Naive thymus-derived CD4-positive, alpha-beta T cell (primary cell): ENCODE measurements at regions not wholly inside any gene's neighbourhood (a gene's known extent, or its start where the extent isn't known, plus 50 kb on each side); places are given as distances from the start of the nearest gene placed in this dataset.

Experiments used
- ATAC-seq: fragments of 150-1000 bp; cut with Tn5 transposase; 2 replicates; pipeline ENCODE4 v1.10.0; 2021; ENCODE audit warnings: mild to moderate bottlenecking, moderate library complexity
- CTCF ChIA-PET: fragments of 350-600 bp; sonication (Branson Sonifier 250); formaldehyde crosslinking; loops from one replicate; lab custom pipeline; 2021; ENCODE audit warnings: antibody characterized with exemption; lab: Charles Lee
- POLR2A ChIA-PET: fragments of 350-600 bp; sonication (Branson Sonifier 250); formaldehyde crosslinking; loops from one replicate; lab custom pipeline; 2021; ENCODE audit warnings: antibody characterized with exemption, inconsistent platforms; lab: Charles Lee
- DNase-seq, 9 donors: peaks; one replicate each; pipeline versions ENCODE4 v3.0.0 to v3.0.0-alpha.2; 2020 to 2022; ENCODE audit warnings: mixed read lengths in 1 of 9
- H3K27ac ChIP-seq: one replicate; pipeline ENCODE4 v1.7.0; 2013; ENCODE audit warnings: mild to moderate bottlenecking, low read depth, low read length, moderate library complexity
- H3K27me3 ChIP-seq, 2 donors: one replicate each; pipeline ENCODE4 v1.7.0; 2013; ENCODE audit warnings: low read length in 2 of 2, mild to moderate bottlenecking in 2 of 2, moderate library complexity in 2 of 2; ENCODE audit not compliant: control insufficient read depth in 2 of 2, insufficient read depth in 2 of 2
- H3K36me3 ChIP-seq, 3 experiments: 1 replicate in 2 of 3; 2 replicates in 1 of 3; pipeline ENCODE4 v1.7.0; 2013; ENCODE audit warnings: low read length in 3 of 3, mild to moderate bottlenecking in 3 of 3, moderate library complexity in 1 of 3; ENCODE audit not compliant: insufficient read depth in 3 of 3, control insufficient read depth in 2 of 3
- H3K4me1 ChIP-seq, 2 donors: one replicate each; pipeline ENCODE4 v1.7.0; 2013; ENCODE audit warnings: low read length in 2 of 2, mild to moderate bottlenecking in 2 of 2, moderate library complexity in 1 of 2; ENCODE audit not compliant: control insufficient read depth in 2 of 2, insufficient read depth in 2 of 2
- H3K4me3 ChIP-seq: 2 replicates; pipeline ENCODE4 v1.7.0; 2013; ENCODE audit warnings: mild to moderate bottlenecking, low read length
- H3K9me3 ChIP-seq, 3 experiments: 1 replicate in 2 of 3; 2 replicates in 1 of 3; pipeline ENCODE4 v1.7.0; 2013; ENCODE audit warnings: low read length in 3 of 3; ENCODE audit not compliant: control insufficient read depth in 2 of 3
- H3K27ac Mint-ChIP-seq, 9 donors: one replicate each; pipeline ENCODE4 v1.8.0; 2020 to 2022; ENCODE audit warnings: mixed read lengths in 9 of 9, mild to moderate bottlenecking in 8 of 9, moderate library complexity in 5 of 9, inconsistent platforms in 2 of 9
- H3K27me3 Mint-ChIP-seq, 5 donors: one replicate each; pipeline ENCODE4 v1.8.0; 2021 to 2022; ENCODE audit warnings: mixed read lengths in 5 of 5, mild to moderate bottlenecking in 1 of 5
- H3K36me3 Mint-ChIP-seq, 5 donors: one replicate each; pipeline ENCODE4 v1.8.0; 2020 to 2022; ENCODE audit warnings: mixed read lengths in 5 of 5, mild to moderate bottlenecking in 3 of 5, inconsistent platforms in 1 of 5
- H3K4me1 Mint-ChIP-seq, 7 donors: one replicate each; pipeline ENCODE4 v1.8.0; 2020 to 2022; ENCODE audit warnings: mixed read lengths in 7 of 7, mild to moderate bottlenecking in 3 of 7, inconsistent platforms in 1 of 7
- H3K4me3 Mint-ChIP-seq, 10 donors: one replicate each; pipeline ENCODE4 v1.8.0; 2020 to 2022; ENCODE audit warnings: mild to moderate bottlenecking in 10 of 10, mixed read lengths in 10 of 10, moderate library complexity in 6 of 10, inconsistent platforms in 2 of 10
- H3K9me3 Mint-ChIP-seq, 11 donors: one replicate each; pipeline ENCODE4 v1.8.0; 2020 to 2022; ENCODE audit warnings: mixed read lengths in 11 of 11, mild to moderate bottlenecking in 4 of 11, inconsistent platforms in 1 of 11, moderate library complexity in 1 of 11
- intact Hi-C, 2 donors: fragments of 100-400 bp; cut with micrococcal nuclease; formaldehyde crosslinking; loops; one replicate each; pipeline ENCODE4 v1.15.1; 2023

- DNase-seq (no peak), ATAC-seq (no peak)
- H3K4me1 ChIP-seq, result no peaks in the 10 kb centered on the region
- no peaks in the 10 kb centered on the region for H3K27me3 ChIP-seq
- H3K27me3 Mint-ChIP-seq, result peaks cover 2 to 22% (median 19%) of the 10 kb centered on the region in 5 donors
- peaks cover 0 to 3% (median 0%) of the 10 kb centered on the region in 11 donors for H3K9me3 Mint-ChIP-seq
- CTCF ChIA-PET, result no interaction called here
- H3K4me1 Mint-ChIP-seq, result no peaks in the 10 kb centered on the region
- no peak overlapping the region for H3K4me3 Mint-ChIP-seq
- no peak overlapping the region for H3K27ac ChIP-seq
- no peaks in the 10 kb centered on the region for H3K36me3 ChIP-seq
- no peak overlapping the region for H3K4me3 ChIP-seq
- H3K27ac Mint-ChIP-seq, result no peak overlapping the region
- POLR2A ChIA-PET, result no interaction called here
- H3K36me3 Mint-ChIP-seq, result no peaks in the 10 kb centered on the region
- H3K9me3 ChIP-seq, result peaks cover 0 to 7% (median 0%) of the 10 kb centered on the region in 3 experiments
- intact Hi-C loops, result no loop called here
These were observed 561.1 kb downstream of the TBC1D22A start for GRCh38 chr22:47323518-47323917.

DNA sequence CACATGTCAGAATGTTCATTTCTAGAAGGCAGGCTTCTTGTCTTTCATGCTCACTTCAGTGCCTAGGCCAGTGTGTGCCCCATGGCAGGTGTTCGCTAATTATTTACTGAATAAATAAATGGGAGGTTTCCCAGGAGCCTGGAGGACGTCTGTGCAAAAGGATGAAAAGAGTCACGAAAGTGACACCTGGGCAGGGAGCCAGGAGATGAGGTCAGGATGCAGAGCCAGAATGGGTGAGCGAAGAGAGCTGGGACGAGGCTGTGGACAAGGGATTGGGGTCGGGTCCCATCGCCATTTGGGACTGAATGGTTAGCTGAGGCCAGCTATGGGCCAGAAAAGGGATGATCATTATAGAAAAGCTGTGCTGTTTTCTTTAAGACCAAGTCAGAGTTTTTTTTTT, 560.4 kb downstream of the TBC1D22A start:
- ChIA-PET POLR2A (no interaction called here), CTCF (no interaction called here)
- no peaks in the 10 kb centered on the region for H3K4me1 Mint-ChIP-seq
- H3K36me3 Mint-ChIP-seq, result no peaks in the 10 kb centered on the region
- peaks cover 3 to 27% (median 24%) of the 10 kb centered on the region in 5 donors for H3K27me3 Mint-ChIP-seq
- Histone ChIP-seq H3K4me1 (no peaks in the 10 kb centered on the region), H3K36me3 (no peaks in the 10 kb centered on the region), H3K27ac (no peak overlapping the region), H3K4me3 (no peak overlapping the region), H3K27me3 (no peaks in the 10 kb centered on the region), H3K9me3 (peaks cover 0 to 7% (median 0%) of the 10 kb centered on the region in 3 experiments)
- ATAC-seq (no peak), DNase-seq (no peak)
- H3K27ac Mint-ChIP-seq, result no peak overlapping the region
- intact Hi-C loops, result no loop called here
- H3K9me3 Mint-ChIP-seq, result peaks cover 0 to 3% (median 0%) of the 10 kb centered on the region in 11 donors
- H3K4me3 Mint-ChIP-seq, result no peak overlapping the region

DNA sequence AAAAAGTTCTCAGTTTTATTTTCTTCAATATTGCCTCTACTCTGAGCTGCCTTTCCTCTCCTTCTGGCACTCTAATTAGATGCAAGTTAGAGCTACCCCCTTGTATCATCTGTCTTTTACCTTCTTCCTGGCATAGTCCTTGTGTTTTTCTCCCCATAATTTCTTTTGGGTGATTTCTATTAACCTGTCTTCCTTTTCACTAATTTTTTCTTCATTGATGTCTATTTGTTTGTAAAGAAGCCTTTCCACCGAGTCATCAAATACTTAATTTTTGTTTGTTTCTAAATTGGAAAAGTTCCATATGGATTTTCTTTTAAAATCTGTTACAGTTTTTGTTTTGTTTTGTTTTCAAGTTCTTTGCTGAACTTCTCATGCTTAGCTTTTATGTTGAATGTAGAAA, 558.1 kb downstream of the TBC1D22A start:
- POLR2A ChIA-PET, result no interaction called here
- Histone ChIP-seq H3K27ac (no peak overlapping the region), H3K27me3 (no peaks in the 10 kb centered on the region), H3K4me3 (no peak overlapping the region), H3K36me3 (no peaks in the 10 kb centered on the region), H3K4me1 (no peaks in the 10 kb centered on the region), H3K9me3 (peaks cover 0 to 7% (median 0%) of the 10 kb centered on the region in 3 experiments)
- CTCF ChIA-PET, result no interaction called here
- intact Hi-C loops, result no loop called here
- DNase-seq, result no peak
- no peak for ATAC-seq
- peaks cover 7 to 28% (median 24%) of the 10 kb centered on the region in 5 donors for H3K27me3 Mint-ChIP-seq
- no peaks in the 10 kb centered on the region for H3K36me3 Mint-ChIP-seq
- H3K9me3 Mint-ChIP-seq, result peaks cover 0 to 3% (median 0%) of the 10 kb centered on the region in 11 donors
- H3K27ac Mint-ChIP-seq, result no peak overlapping the region
- no peak overlapping the region for H3K4me3 Mint-ChIP-seq
- H3K4me1 Mint-ChIP-seq, result no peaks in the 10 kb centered on the region

DNA sequence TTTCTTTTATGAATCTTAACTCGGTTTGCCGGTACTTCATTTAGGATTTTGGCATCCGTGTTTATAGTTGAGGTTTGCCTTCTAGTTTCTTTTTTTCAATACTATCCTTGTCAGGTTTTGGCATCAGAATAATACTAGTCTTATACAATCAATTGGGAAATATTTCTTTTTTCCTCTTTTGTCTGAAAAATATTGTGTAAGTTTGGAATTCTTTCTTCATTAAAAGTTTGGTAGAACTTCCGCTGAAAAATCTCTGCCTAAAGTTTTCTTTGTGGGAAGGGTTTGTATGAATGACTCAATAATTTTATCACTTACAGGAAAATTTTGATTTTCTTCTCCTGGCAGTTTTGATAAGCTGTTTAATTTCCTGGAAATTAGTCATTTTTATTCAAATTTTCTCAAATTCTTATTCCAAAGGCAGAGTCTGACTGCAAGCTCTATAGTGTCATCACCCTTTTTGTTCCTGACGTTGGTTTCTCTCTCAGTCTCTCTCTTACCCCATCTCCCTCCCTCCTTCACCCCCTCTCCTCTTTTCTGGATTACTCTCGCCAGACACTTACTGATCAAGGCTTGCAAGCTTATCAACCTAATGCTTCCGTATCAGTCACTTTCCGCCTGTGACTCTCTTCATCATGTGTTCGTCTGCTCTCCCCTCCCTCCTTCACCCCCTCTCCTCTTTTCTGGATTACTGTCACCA, 555.7 kb downstream of the TBC1D22A start:
- peaks cover 0 to 4% (median 0%) of the 10 kb centered on the region in 5 donors for H3K36me3 Mint-ChIP-seq

DNA sequence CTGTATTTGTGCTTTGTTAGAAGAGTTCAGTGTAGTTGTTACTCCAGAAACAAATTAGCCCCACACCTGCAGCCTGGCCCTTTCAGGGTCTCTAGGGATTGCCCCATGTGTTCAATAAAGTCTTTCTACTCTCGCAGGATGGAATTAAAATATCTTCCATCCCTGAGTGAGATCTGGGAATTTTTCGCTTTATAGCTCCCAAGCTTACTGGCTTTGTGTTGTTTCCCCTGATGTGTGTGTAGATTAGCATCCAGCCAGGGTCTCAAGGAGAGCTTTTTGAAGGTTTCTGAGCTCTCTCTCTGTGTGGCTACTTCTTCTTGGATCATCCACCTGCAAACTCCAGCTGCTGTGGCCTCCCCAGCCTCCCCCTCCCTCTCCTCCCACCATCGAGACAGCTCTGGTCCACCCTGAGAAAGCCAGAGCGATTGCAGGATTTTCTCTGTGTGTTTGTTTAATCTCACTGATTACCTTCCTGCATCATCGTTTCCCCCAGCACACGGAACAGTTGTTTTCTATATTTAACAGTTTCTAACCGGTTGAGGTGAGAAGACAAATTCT, 553.5 kb downstream of the TBC1D22A start:
- H3K4me3 Mint-ChIP-seq, result no peak overlapping the region

More for the DNA sequence above, 555.7 kb downstream of the TBC1D22A start:
- Histone ChIP-seq H3K27ac (no peak overlapping the region), H3K36me3 (no peaks in the 10 kb centered on the region), H3K4me1 (no peaks in the 10 kb centered on the region), H3K9me3 (peaks cover 0 to 7% (median 0%) of the 10 kb centered on the region in 3 experiments), H3K4me3 (no peak overlapping the region), H3K27me3 (no peaks in the 10 kb centered on the region)
- ATAC-seq, result no peak
- CTCF ChIA-PET, result no interaction called here
- Mint-ChIP-seq H3K9me3 (peaks cover 0 to 18% (median 4%) of the 10 kb centered on the region in 11 donors), H3K4me3 (no peak overlapping the region), H3K27me3 (peaks cover 8 to 41% (median 30%) of the 10 kb centered on the region in 5 donors), H3K27ac (no peak overlapping the region), H3K4me1 (no peaks in the 10 kb centered on the region)
- POLR2A ChIA-PET, result no interaction called here
- DNase-seq, result no peak
- intact Hi-C loops, result no loop called here

DNA sequence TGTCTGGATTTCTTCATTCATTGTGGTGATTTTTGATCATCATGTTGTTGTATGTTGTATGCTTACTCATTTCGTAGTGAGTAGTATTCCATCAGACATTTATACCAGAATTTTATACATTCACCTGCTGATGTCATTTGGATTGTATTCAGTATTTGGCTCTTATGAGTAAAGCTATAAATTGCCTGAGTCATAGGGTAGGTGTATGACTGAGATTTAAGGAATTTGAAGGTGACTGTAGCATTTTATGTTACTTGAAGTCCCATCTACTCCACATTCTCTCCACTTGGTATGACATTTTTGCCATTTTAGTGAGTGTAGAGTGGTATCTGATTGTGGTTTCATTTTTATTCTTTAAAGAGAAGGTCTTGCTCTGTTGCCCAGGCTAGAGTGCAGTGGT, 548.2 kb downstream of the TBC1D22A start:
- no peaks in the 10 kb centered on the region for H3K36me3 ChIP-seq
- ATAC-seq (no peak), DNase-seq (no peak)
- H3K4me1 ChIP-seq, result no peaks in the 10 kb centered on the region
- Mint-ChIP-seq H3K4me1 (peaks cover 0 to 2% (median 0%) of the 10 kb centered on the region in 7 donors), H3K27me3 (peaks cover 2 to 23% (median 11%) of the 10 kb centered on the region in 5 donors), H3K9me3 (peaks cover 0 to 30% (median 5%) of the 10 kb centered on the region in 11 donors), H3K36me3 (peaks cover 0 to 4% (median 0%) of the 10 kb centered on the region in 5 donors), H3K27ac (no peak overlapping the region), H3K4me3 (no peak overlapping the region)
- no peaks in the 10 kb centered on the region for H3K27me3 ChIP-seq
- no peak overlapping the region for H3K4me3 ChIP-seq
- ChIA-PET CTCF (no interaction called here), POLR2A (no interaction called here)
- H3K27ac ChIP-seq, result no peak overlapping the region
- intact Hi-C loops, result no loop called here
- no peaks in the 10 kb centered on the region for H3K9me3 ChIP-seq

More for the DNA sequence above, 553.5 kb downstream of the TBC1D22A start:
- POLR2A ChIA-PET, result no interaction called here
- Histone ChIP-seq H3K4me3 (no peak overlapping the region), H3K27ac (no peak overlapping the region), H3K4me1 (no peaks in the 10 kb centered on the region), H3K36me3 (no peaks in the 10 kb centered on the region), H3K27me3 (no peaks in the 10 kb centered on the region), H3K9me3 (peaks cover 0 to 6% (median 0%) of the 10 kb centered on the region in 3 experiments)
- Mint-ChIP-seq H3K4me1 (no peaks in the 10 kb centered on the region), H3K36me3 (peaks cover 0 to 4% (median 0%) of the 10 kb centered on the region in 5 donors), H3K27me3 (peaks cover 9 to 42% (median 34%) of the 10 kb centered on the region in 5 donors), H3K9me3 (peaks cover 0 to 30% (median 7%) of the 10 kb centered on the region in 11 donors), H3K27ac (no peak overlapping the region)
- CTCF ChIA-PET, result no interaction called here
- ATAC-seq (no peak), DNase-seq (no peak)
- intact Hi-C loops, result no loop called here
